ENCODE measurements at regions not wholly inside any gene's neighbourhood (a gene's known extent, or its start where the extent isn't known, plus 50 kb on each side); places are given as distances from the start of the nearest gene placed in this dataset.

GRCh38 chr21:16588433-16588860, 858.7 kb downstream of the USP25 start:
- DNase-seq (ENCODE audit: low spot score in 2 of 2): peak; percentile 84 to 89
- H3K9me3 ChIP-seq: no peaks in the 10 kb centered on the region
- WGBS: 31% methylated on average over 18 of the region's 18 CpGs
- H3K36me3 ChIP-seq: no peaks in the 10 kb centered on the region
- H3K27me3 ChIP-seq: no peaks in the 10 kb centered on the region
- peaks cover 27% of the 10 kb centered on the region for H3K4me1 ChIP-seq
- peak overlapping the region; percentile 52 for H3K4me3 ChIP-seq
- TF ChIP-seq, protein P1, sequence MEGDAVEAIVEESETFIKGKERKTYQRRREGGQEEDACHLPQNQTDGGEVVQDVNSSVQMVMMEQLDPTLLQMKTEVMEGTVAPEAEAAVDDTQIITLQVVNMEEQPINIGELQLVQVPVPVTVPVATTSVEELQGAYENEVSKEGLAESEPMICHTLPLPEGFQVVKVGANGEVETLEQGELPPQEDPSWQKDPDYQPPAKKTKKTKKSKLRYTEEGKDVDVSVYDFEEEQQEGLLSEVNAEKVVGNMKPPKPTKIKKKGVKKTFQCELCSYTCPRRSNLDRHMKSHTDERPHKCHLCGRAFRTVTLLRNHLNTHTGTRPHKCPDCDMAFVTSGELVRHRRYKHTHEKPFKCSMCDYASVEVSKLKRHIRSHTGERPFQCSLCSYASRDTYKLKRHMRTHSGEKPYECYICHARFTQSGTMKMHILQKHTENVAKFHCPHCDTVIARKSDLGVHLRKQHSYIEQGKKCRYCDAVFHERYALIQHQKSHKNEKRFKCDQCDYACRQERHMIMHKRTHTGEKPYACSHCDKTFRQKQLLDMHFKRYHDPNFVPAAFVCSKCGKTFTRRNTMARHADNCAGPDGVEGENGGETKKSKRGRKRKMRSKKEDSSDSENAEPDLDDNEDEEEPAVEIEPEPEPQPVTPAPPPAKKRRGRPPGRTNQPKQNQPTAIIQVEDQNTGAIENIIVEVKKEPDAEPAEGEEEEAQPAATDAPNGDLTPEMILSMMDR (IDR thresholded peaks at IDR 0.05): no peak
- no peak for TF ChIP-seq EP300 (IDR thresholded peaks at IDR 0.05)
- TF ChIP-seq POLR2AphosphoS5 (IDR thresholded peaks at IDR 0.05): peak in 2 of 3 donors; percentile 9 to 58
- peak in 1 of 2 donors; percentile 69 for TF ChIP-seq POLR2A (IDR thresholded peaks at IDR 0.05)
- H3K27ac ChIP-seq: peak overlapping the region; percentile 97

GRCh38 chr21:16589006-16589898, 859.5 kb downstream of the USP25 start:
- TF ChIP-seq, protein P1 (IDR thresholded peaks at IDR 0.05): no peak
- TF ChIP-seq EP300 (IDR thresholded peaks at IDR 0.05): no peak
- TF ChIP-seq POLR2AphosphoS5 (IDR thresholded peaks at IDR 0.05): no peak
- TF ChIP-seq POLR2A (IDR thresholded peaks at IDR 0.05): no peak
- no peaks in the 10 kb centered on the region for H3K27me3 ChIP-seq
- H3K4me1 ChIP-seq: peaks cover 27% of the 10 kb centered on the region
- peak overlapping the region; percentile 97 for H3K27ac ChIP-seq
- peak overlapping the region; percentile 52 for H3K4me3 ChIP-seq
- 79% methylated on average over 7 of the region's 7 CpGs for WGBS
- no peak for DNase-seq (ENCODE audit: low spot score in 2 of 2)
- no peaks in the 10 kb centered on the region for H3K36me3 ChIP-seq
- H3K9me3 ChIP-seq: no peaks in the 10 kb centered on the region

DNA sequence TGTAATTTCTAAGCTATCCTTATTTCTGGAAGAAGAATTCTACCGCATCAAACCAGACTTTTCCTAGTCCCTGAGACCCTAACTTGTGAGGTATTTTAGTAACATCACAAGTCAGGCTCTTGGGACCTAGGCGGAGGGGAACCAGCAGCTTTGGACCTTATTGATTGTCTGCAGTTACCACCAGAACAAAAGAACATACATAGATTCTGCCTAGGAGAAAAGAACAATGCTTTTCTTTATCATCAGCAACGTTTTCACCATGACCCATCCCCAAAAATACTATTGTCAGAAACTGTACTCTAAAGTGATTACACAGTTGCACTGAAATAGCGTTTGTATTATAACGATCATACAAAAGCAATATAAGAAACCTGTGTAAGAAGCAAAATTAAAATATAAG, 860.4 kb downstream of the USP25 start:
- 77% methylated on average over 5 of the region's 5 CpGs for WGBS
- Histone ChIP-seq H3K4me1 (peaks cover 27% of the 10 kb centered on the region), H3K9me3 (no peaks in the 10 kb centered on the region), H3K27ac (no peak overlapping the region), H3K27me3 (no peaks in the 10 kb centered on the region), H3K4me3 (peak overlapping the region; percentile 52), H3K36me3 (no peaks in the 10 kb centered on the region)
- no peak for TF ChIP-seq EP300 (IDR thresholded peaks at IDR 0.05)
- TF ChIP-seq POLR2A (IDR thresholded peaks at IDR 0.05): no peak
- TF ChIP-seq POLR2AphosphoS5 (IDR thresholded peaks at IDR 0.05): no peak
- TF ChIP-seq, protein P1 (IDR thresholded peaks at IDR 0.05): no peak
- DNase-seq (ENCODE audit: low spot score in 2 of 2): no peak

GRCh38 chr21:16590641-16591292, 861.0 kb downstream of the USP25 start:
- Histone ChIP-seq H3K9me3 (no peaks in the 10 kb centered on the region), H3K4me1 (peaks cover 24% of the 10 kb centered on the region), H3K27me3 (no peaks in the 10 kb centered on the region), H3K36me3 (no peaks in the 10 kb centered on the region), H3K27ac (no peak overlapping the region), H3K4me3 (no peak overlapping the region)
- WGBS: 77% methylated on average over 5 of the region's 5 CpGs
- DNase-seq (ENCODE audit: low spot score in 2 of 2): no peak
- TF ChIP-seq POLR2A (IDR thresholded peaks at IDR 0.05): no peak
- TF ChIP-seq, protein P1 (IDR thresholded peaks at IDR 0.05): no peak
- TF ChIP-seq POLR2AphosphoS5 (IDR thresholded peaks at IDR 0.05): no peak
- TF ChIP-seq EP300 (IDR thresholded peaks at IDR 0.05): no peak

- Histone ChIP-seq H3K27me3 (no peaks in the 10 kb centered on the region), H3K4me1 (peaks cover 9% of the 10 kb centered on the region), H3K9me3 (no peaks in the 10 kb centered on the region), H3K36me3 (no peaks in the 10 kb centered on the region), H3K27ac (no peak overlapping the region), H3K4me3 (no peak overlapping the region)
- WGBS: 55% methylated on average over 5 of the region's 5 CpGs
- no peak for DNase-seq (ENCODE audit: low spot score in 2 of 2)
- TF ChIP-seq, protein P1 (IDR thresholded peaks at IDR 0.05): no peak
- no peak for TF ChIP-seq POLR2AphosphoS5 (IDR thresholded peaks at IDR 0.05)
- TF ChIP-seq EP300 (IDR thresholded peaks at IDR 0.05): no peak
- no peak for TF ChIP-seq POLR2A (IDR thresholded peaks at IDR 0.05)
Observed at GRCh38 chr21:16592381-16592780, 862.6 kb downstream of the USP25 start.

Measured in suprapubic skin (tissue), 4 donors.